A549 (cell line): ENCODE measurements at regions not wholly inside any gene's neighbourhood (a gene's known extent, or its start where the extent isn't known, plus 50 kb on each side); places are given as distances from the start of the nearest gene placed in this dataset.

Source experiments
- ATAC-seq, 2 experiments: fragments of 200-7000 bp in 1 of 2; fragments of >200 bp in 1 of 2; cut with Nextera tagmentation in 1 of 2; cut with Tn5 transposase in 1 of 2; 3 replicates each; pipeline versions ENCODE4 v1.8.0 to v1.9.1; 2018 to 2020; ENCODE audit warnings: mild to moderate bottlenecking in 1 of 2, moderate library complexity in 1 of 2
- CTCF ChIA-PET: fragments of 300-600 bp; sonication (Branson Sonifier 250); formaldehyde crosslinking; extraction: SDS; loops from one replicate; lab custom pipeline; 2021; ENCODE audit warnings: antibody characterized with exemption, inconsistent platforms; lab: Yijun Ruan, JAX
- POLR2A ChIA-PET: fragments of 350-600 bp; formaldehyde crosslinking; extraction: SDS; loops from one replicate; lab custom pipeline; 2021; ENCODE audit warnings: antibody characterized with exemption, inconsistent platforms; lab: Yijun Ruan, JAX
- DNase-seq, 2 experiments: peaks; one replicate each; pipeline versions ENCODE4 v3.0.0 to v3.0.0-alpha.2; 2011 to 2016; ENCODE audit warnings: low read depth in 1 of 2, low spot score in 1 of 2
- FAIRE-seq: peaks from 2 replicates; lab custom pipeline; 2011; peaks lifted over from hg19 to GRCh38; lab: Jason Lieb, UNC
- H3K27ac ChIP-seq, 2 experiments: fragments of >200 bp; sonication (Bioruptor Twin); formaldehyde crosslinking; 3 replicates each; pipeline ENCODE4 v1.5.1; 2016 to 2017
- H3K4me1 ChIP-seq: fragments of >200 bp; sonication (Bioruptor Twin); formaldehyde crosslinking; 3 replicates; pipeline ENCODE4 v1.6.1; 2016
- H3K4me2 ChIP-seq: fragments of >200 bp; sonication (Bioruptor Twin); formaldehyde crosslinking; 3 replicates; pipeline ENCODE4 v1.6.1; 2016
- H3K4me3 ChIP-seq: fragments of >200 bp; sonication (Bioruptor Twin); formaldehyde crosslinking; 3 replicates; pipeline ENCODE4 v1.5.1; 2016
- H3K9me3 ChIP-seq: fragments of >200 bp; sonication (Bioruptor Twin); formaldehyde crosslinking; 3 replicates; pipeline ENCODE4 v1.6.1; 2016
- ATOH8 ChIP-seq: fragments of 250-450 bp; sonication (Bioruptor Pico); IDR thresholded peaks from 2 replicates; pipeline ENCODE4 v1.5.0; 2020; ENCODE audit warnings: low read depth, mild to moderate bottlenecking, moderate library complexity
- CBX2 ChIP-seq: fragments of 200-600 bp; sonication (generic); IDR thresholded peaks from 2 replicates; pipeline ENCODE4 v1.6.1; 2016; ENCODE audit warnings: low read depth, mild to moderate bottlenecking, borderline replicate concordance
- CHD2 ChIP-seq: fragments of 150-350 bp; IDR thresholded peaks from 2 replicates; pipeline ENCODE4 v1.6.1; 2014; ENCODE audit warnings: low read length; ENCODE audit not compliant: partially characterized antibody
- CTCF ChIP-seq: fragments of >200 bp; sonication (Bioruptor Twin); formaldehyde crosslinking; IDR thresholded peaks from 3 replicates; pipeline ENCODE4 v1.5.1; 2016
- EHF ChIP-seq: fragments of 250-450 bp; sonication (Bioruptor Pico); IDR thresholded peaks from 2 replicates; pipeline ENCODE4 v1.5.0; 2020; ENCODE audit warnings: mild to moderate bottlenecking
- EP300 ChIP-seq, 2 experiments: fragments of >200 bp; sonication (Bioruptor Twin); formaldehyde crosslinking; IDR thresholded peaks; 2 replicates in 1 of 2; 3 replicates in 1 of 2; pipeline ENCODE4 v1.6.1; 2016 to 2017
- ESRRA ChIP-seq: fragments of 150-350 bp; IDR thresholded peaks from 2 replicates; pipeline ENCODE4 v1.6.1; 2014; ENCODE audit warnings: mild to moderate bottlenecking, low read length, borderline replicate concordance
- FOXS1 ChIP-seq: fragments of 250-450 bp; sonication (Bioruptor Pico); IDR thresholded peaks from 2 replicates; pipeline ENCODE4 v1.5.0; 2020; ENCODE audit warnings: mild to moderate bottlenecking, moderate library complexity
- GATA3 ChIP-seq: IDR thresholded peaks from 2 replicates; pipeline ENCODE4 v1.6.1; 2012; ENCODE audit warnings: borderline replicate concordance
- HEYL ChIP-seq: fragments of 250-450 bp; sonication (Bioruptor Pico); IDR thresholded peaks from 2 replicates; pipeline ENCODE4 v1.8.0; 2021; ENCODE audit warnings: mild to moderate bottlenecking, moderate library complexity
- HOXA7 ChIP-seq: fragments of 250-450 bp; sonication (Bioruptor Pico); IDR thresholded peaks from 2 replicates; pipeline ENCODE4 v1.5.0; 2020; ENCODE audit warnings: mild to moderate bottlenecking, moderate library complexity
- HOXB5 ChIP-seq: fragments of 250-450 bp; sonication (Bioruptor Pico); IDR thresholded peaks from 2 replicates; pipeline ENCODE4 v1.5.0; 2020; ENCODE audit warnings: mild to moderate bottlenecking, moderate library complexity
- JUNB ChIP-seq: fragments of >200 bp; sonication (Bioruptor Twin); formaldehyde crosslinking; IDR thresholded peaks from 2 replicates; pipeline ENCODE4 v1.6.1; 2016
- KDM1A ChIP-seq: fragments of 200-600 bp; sonication (generic); IDR thresholded peaks from 2 replicates; pipeline ENCODE4 v1.6.1; 2016; ENCODE audit warnings: low read depth, mild to moderate bottlenecking
- MYC ChIP-seq: IDR thresholded peaks from 2 replicates; pipeline ENCODE4 v1.6.1; 2012; ENCODE audit warnings: mild to moderate bottlenecking, inconsistent platforms, low read length, improper control_type of control experiment, borderline replicate concordance
- NFE2L2 ChIP-seq: fragments of 150-350 bp; conservative IDR thresholded peaks from 2 replicates; pipeline ENCODE4 v1.6.1; 2014; ENCODE audit warnings: low read length
- NPAS2 ChIP-seq: fragments of 250-450 bp; sonication (Bioruptor Pico); IDR thresholded peaks from 2 replicates; pipeline ENCODE4 v1.8.0; 2022; ENCODE audit warnings: mild to moderate bottlenecking, moderate library complexity, borderline replicate concordance
- NR3C1 ChIP-seq: fragments of >200 bp; sonication (Bioruptor Twin); formaldehyde crosslinking; IDR thresholded peaks from 3 replicates; pipeline ENCODE4 v1.6.1; 2017
- RAD21 ChIP-seq, 2 experiments: fragments of >200 bp in 1 of 2; sonication (Bioruptor Twin) in 1 of 2; formaldehyde crosslinking in 1 of 2; IDR thresholded peaks in 1 of 2; conservative IDR thresholded peaks in 1 of 2; 2 replicates in 1 of 2; 3 replicates in 1 of 2; pipeline ENCODE4 v1.6.1; 2012 to 2018; ENCODE audit warnings: inconsistent platforms in 1 of 2
- RNF2 ChIP-seq: fragments of 200-600 bp; sonication (generic); IDR thresholded peaks from 2 replicates; pipeline ENCODE4 v1.6.1; 2016; ENCODE audit warnings: low read depth, mild to moderate bottlenecking, antibody characterized with exemption, moderate library complexity, borderline replicate concordance
- SMC3 ChIP-seq: fragments of >200 bp; sonication (Bioruptor Twin); formaldehyde crosslinking; IDR thresholded peaks from 3 replicates; pipeline ENCODE4 v1.6.1; 2018; ENCODE audit warnings: inconsistent platforms
- SREBF2 ChIP-seq: fragments of 450-650 bp; IDR thresholded peaks from 2 replicates; pipeline ENCODE4 v1.6.1; 2014; ENCODE audit warnings: mild to moderate bottlenecking, moderate library complexity
- ZC3H11A ChIP-seq: fragments of 450-650 bp; IDR thresholded peaks from 2 replicates; pipeline ENCODE4 v1.6.1; 2014; ENCODE audit warnings: antibody characterized with exemption, mild to moderate bottlenecking
- ZNF302 ChIP-seq: fragments of 250-450 bp; sonication (Bioruptor Pico); IDR thresholded peaks from 2 replicates; pipeline ENCODE4 v1.9.0; 2021; ENCODE audit warnings: inconsistent platforms, mild to moderate bottlenecking, moderate library complexity
- WGBS: methylation state at CpG from one replicate; pipeline ENCODE4 v1.1.6; 2017; ENCODE audit errors: missing lambda C conversion rate; 5-methylcytosine and 5-hydroxymethylcytosine counted together

GRCh38 chr2:42959234-42960001 lies 167.0 kb upstream of the HAAO start:
- ATAC-seq: no peak
- TF ChIP-seq RNF2: no peak
- no peak for TF ChIP-seq HOXA7 (CRISPR knock-in tag)
- TF ChIP-seq FOXS1 (CRISPR knock-in tag): no peak
- TF ChIP-seq SMC3: no peak
- TF ChIP-seq MYC: no peak
- TF ChIP-seq ZC3H11A: no peak
- TF ChIP-seq HOXB5 (CRISPR knock-in tag): no peak
- no peak for TF ChIP-seq CBX2
- TF ChIP-seq HEYL (CRISPR knock-in tag): no peak
- no peak for TF ChIP-seq ZNF302
- TF ChIP-seq, all 56 proteins: peak for 0
- FAIRE-seq (no peak), DNase-seq (no peak)
- H3K4me2 ChIP-seq: no peak overlapping the region
- H3K4me3 ChIP-seq: no peak overlapping the region
- ChIA-PET CTCF (interaction anchor here (0.9 to 7.7 kb wide), 9 partner anchors 12 to 525 kb away, joined by 3 to 71 read pairs (median 5); no protein-coding TSS in a partner anchor), POLR2A (no interaction called here)
- no peaks in the 10 kb centered on the region for H3K4me1 ChIP-seq
- no peak overlapping the region for H3K27ac ChIP-seq
- 63% methylated on average over 8 of the region's 8 CpGs for WGBS
- H3K9me3 ChIP-seq: no peaks in the 10 kb centered on the region

GRCh38 chr2:42958741-42959233 lies 166.4 kb upstream of the HAAO start:
- Histone ChIP-seq H3K4me1 (no peaks in the 10 kb centered on the region), H3K4me2 (no peak overlapping the region), H3K27ac (no peak overlapping the region), H3K4me3 (no peak overlapping the region), H3K9me3 (no peaks in the 10 kb centered on the region)
- ChIA-PET POLR2A (no interaction called here), CTCF (interaction anchor here (1.2 to 7.7 kb wide), 8 partner anchors 13 to 526 kb away, joined by 3 to 71 read pairs (median 6); no protein-coding TSS in a partner anchor)
- FAIRE-seq (no peak), ATAC-seq (no peak), DNase-seq (no peak)
- WGBS: 72% methylated on average over 7 of the region's 10 CpGs
- TF ChIP-seq JUNB (no peak), EP300 (IDR thresholded peaks at IDR 0.05) (no peak), NFE2L2 (no peak)

GRCh38 chr2:42957861-42958301 lies 165.5 kb upstream of the HAAO start:
- ATAC-seq: no peak
- POLR2A ChIA-PET: no interaction called here
- H3K27ac ChIP-seq: 0 out of 6 replicates have a peak overlapping the region, but pooled peaks of 1 of the 2 experiments have one; percentile 20
- DNase-seq: no peak
- no peak overlapping the region for H3K4me2 ChIP-seq
- CTCF ChIA-PET: interaction anchor here (1.2 to 7.7 kb wide), 8 partner anchors 12 to 527 kb away, joined by 3 to 71 read pairs (median 6); no protein-coding TSS in a partner anchor
- H3K4me1 ChIP-seq: no peaks in the 10 kb centered on the region
- TF ChIP-seq NR3C1 (no peak), ESRRA (no peak), CHD2 (no peak), SREBF2 (no peak), MYC (no peak), EHF (CRISPR knock-in tag) (no peak), CTCF (no peak), NPAS2 (no peak), ZC3H11A (no peak), GATA3 (no peak), RAD21 (conservative IDR thresholded peaks at IDR 0.05 in 1 of 2, IDR thresholded peaks at IDR 0.05 in 1 of 2) (no peak), ATOH8 (CRISPR knock-in tag) (no peak), KDM1A (no peak)
- no peak for FAIRE-seq
- 84% methylated on average over 5 of the region's 5 CpGs for WGBS
- no peak overlapping the region for H3K4me3 ChIP-seq
- H3K9me3 ChIP-seq: no peaks in the 10 kb centered on the region
